Panc1 (cell line): ENCODE measurements at regions not wholly inside any gene's neighbourhood (a gene's known extent, or its start where the extent isn't known, plus 50 kb on each side); places are given as distances from the start of the nearest gene placed in this dataset.
"Not testable (repeated sequence)": the region's sequence is repeated elsewhere in the genome, so short reads cannot be mapped to it uniquely, and the experiment has no call there.

Experiments used
- CTCF ChIP-seq: fragments of 450-650 bp; IDR thresholded peaks from 2 replicates; pipeline ENCODE4 v1.5.1; 2017; ENCODE audit warnings: mild to moderate bottlenecking
- POLR2AphosphoS5 ChIP-seq: IDR thresholded peaks from 2 replicates; pipeline ENCODE4 v1.6.1; 2012; ENCODE audit warnings: mild to moderate bottlenecking, low read depth, low read length, moderate library complexity

GRCh38 chr1:610538-610937 is 75.9 kb downstream of the OR4F16 start:
- TF ChIP-seq POLR2AphosphoS5, CTCF: not testable (repeated sequence)
